Suprapubic skin (tissue), 3 donors: ENCODE measurements at regions not wholly inside any gene's neighbourhood (a gene's known extent, or its start where the extent isn't known, plus 50 kb on each side); places are given as distances from the start of the nearest gene placed in this dataset.

Source experiments
- POLR2A ChIP-seq, 2 donors: fragments of 450-650 bp; IDR thresholded peaks; one replicate each; pipeline ENCODE4 v1.6.1; 2017; ENCODE audit warnings: antibody characterized with exemption in 2 of 2, mild to moderate bottlenecking in 2 of 2, moderate library complexity in 2 of 2
- TF ChIP-seq, protein P1 (sequence below), 2 donors: fragments of 200-600 bp in 1 of 2; fragments of 450-650 bp in 1 of 2; sonication (generic) in 1 of 2; IDR thresholded peaks; one replicate each; pipeline ENCODE4 v1.5.1; 2016 to 2019; ENCODE audit warnings: antibody characterized with exemption in 2 of 2, mild to moderate bottlenecking in 1 of 2, moderate library complexity in 1 of 2

DNA sequence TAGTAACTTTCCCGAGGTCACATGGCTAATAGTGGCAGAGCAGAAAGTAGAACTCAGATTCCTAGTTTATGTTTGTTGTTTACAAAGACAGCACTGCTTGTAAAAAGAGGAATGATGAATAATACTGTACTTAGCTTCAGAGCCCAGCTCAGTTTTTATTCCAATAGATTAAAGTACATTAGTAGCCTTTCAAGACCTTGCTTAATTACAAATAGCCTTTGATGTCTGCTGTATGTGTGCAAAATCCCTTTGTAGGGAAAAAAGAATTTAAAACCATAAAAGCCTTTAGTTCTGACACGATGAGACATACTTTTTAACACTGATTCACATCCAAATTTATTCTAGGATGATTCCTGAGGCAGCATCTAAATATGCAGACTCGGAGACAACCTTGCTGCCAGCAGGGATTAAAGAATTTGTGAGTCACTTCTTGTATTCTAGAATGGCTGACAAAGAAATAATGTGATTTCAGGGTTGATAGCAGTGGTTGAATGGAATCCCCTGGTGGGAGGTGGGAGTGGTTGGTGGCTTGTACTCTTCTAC is 324.2 kb upstream of the TGFBR2 start:
- TF ChIP-seq, protein P1, sequence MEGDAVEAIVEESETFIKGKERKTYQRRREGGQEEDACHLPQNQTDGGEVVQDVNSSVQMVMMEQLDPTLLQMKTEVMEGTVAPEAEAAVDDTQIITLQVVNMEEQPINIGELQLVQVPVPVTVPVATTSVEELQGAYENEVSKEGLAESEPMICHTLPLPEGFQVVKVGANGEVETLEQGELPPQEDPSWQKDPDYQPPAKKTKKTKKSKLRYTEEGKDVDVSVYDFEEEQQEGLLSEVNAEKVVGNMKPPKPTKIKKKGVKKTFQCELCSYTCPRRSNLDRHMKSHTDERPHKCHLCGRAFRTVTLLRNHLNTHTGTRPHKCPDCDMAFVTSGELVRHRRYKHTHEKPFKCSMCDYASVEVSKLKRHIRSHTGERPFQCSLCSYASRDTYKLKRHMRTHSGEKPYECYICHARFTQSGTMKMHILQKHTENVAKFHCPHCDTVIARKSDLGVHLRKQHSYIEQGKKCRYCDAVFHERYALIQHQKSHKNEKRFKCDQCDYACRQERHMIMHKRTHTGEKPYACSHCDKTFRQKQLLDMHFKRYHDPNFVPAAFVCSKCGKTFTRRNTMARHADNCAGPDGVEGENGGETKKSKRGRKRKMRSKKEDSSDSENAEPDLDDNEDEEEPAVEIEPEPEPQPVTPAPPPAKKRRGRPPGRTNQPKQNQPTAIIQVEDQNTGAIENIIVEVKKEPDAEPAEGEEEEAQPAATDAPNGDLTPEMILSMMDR (IDR thresholded peaks at IDR 0.05), result no peak
- TF ChIP-seq POLR2A (IDR thresholded peaks at IDR 0.05), result no peak
